SH-SY5Y (cell line): ENCODE measurements at regions not wholly inside any gene's neighbourhood (a gene's known extent, or its start where the extent isn't known, plus 50 kb on each side); places are given as distances from the start of the nearest gene placed in this dataset.

Source experiments
- GATA2 ChIP-seq: IDR thresholded peaks from 2 replicates; pipeline ENCODE4 v1.6.1; 2011; ENCODE audit warnings: mild to moderate bottlenecking, low read depth, low read length
- GATA3 ChIP-seq: IDR thresholded peaks from 2 replicates; pipeline ENCODE4 v1.6.1; 2011; ENCODE audit warnings: low read depth, mild to moderate bottlenecking, low read length, moderate library complexity

DNA sequence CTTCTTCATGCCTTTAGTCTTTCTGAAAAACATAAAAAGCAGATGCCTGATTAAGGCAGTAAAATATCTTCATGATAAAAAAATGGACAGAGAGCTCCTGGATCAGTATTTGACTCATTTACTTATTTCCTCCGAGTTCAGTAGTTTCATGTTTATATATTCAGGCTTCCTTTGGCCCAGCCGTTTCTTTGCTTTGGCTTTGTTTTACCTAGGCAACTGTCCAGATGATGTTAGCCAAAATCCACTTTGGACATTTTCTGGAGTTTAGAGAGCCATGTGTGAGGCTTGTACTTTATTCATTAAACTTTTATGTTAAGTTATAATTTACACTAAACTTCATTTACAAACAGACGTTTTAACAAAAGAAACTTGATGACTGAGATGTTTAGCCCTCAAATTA, 307.1 kb upstream of the RSPO3 start:
- TF ChIP-seq GATA2 (no peak), GATA3 (no peak)
